G401 (cell line): ENCODE measurements at regions not wholly inside any gene's neighbourhood (a gene's known extent, or its start where the extent isn't known, plus 50 kb on each side); places are given as distances from the start of the nearest gene placed in this dataset.
"Not testable (repeated sequence)": the region's sequence is repeated elsewhere in the genome, so short reads cannot be mapped to it uniquely, and the experiment has no call there.

Source experiments
- DNase-seq: peaks from one replicate; pipeline ENCODE4 v3.0.0-alpha.2; 2015; ENCODE audit warnings: low spot score
- in situ Hi-C: cut with HindIII; loops from 2 replicates; pipeline ENCODE4 v1.10.0; 2016; ENCODE audit warnings: low sequenced_read_pairs, mixed read lengths

- DNase-seq, in situ Hi-C loops: not testable (repeated sequence)
Measured at GRCh38 chr14:27908484-27908883, 858.1 kb upstream of the FOXG1 start.

GRCh38 chr14:27916326-27916725, 850.3 kb upstream of the FOXG1 start:
- in situ Hi-C loops, result no loop called here
- no peak for DNase-seq

- no peak for DNase-seq
- in situ Hi-C loops, result no loop called here
Measured at GRCh38 chr14:27917896-27918295, 848.7 kb upstream of the FOXG1 start.

- DNase-seq, result no peak
- in situ Hi-C loops, result no loop called here
Measured at GRCh38 chr14:27927519-27927918, 839.1 kb upstream of the FOXG1 start.

- in situ Hi-C loops, result no loop called here
- DNase-seq, result no peak
Measured at GRCh38 chr14:27929797-27930347, 836.7 kb upstream of the FOXG1 start.

GRCh38 chr14:27938392-27938791, 828.2 kb upstream of the FOXG1 start:
- in situ Hi-C loops, result no loop called here
- no peak for DNase-seq

GRCh38 chr14:27945512-27945911, 821.1 kb upstream of the FOXG1 start:
- in situ Hi-C loops, result no loop called here
- DNase-seq, result no peak

- DNase-seq, result no peak
- in situ Hi-C loops, result no loop called here
Measured at GRCh38 chr14:27958757-27959156, 807.8 kb upstream of the FOXG1 start.

- DNase-seq, result no peak
- in situ Hi-C loops, result no loop called here
Measured at GRCh38 chr14:27995691-27996090, 770.9 kb upstream of the FOXG1 start.

- in situ Hi-C loops, result no loop called here
- no peak for DNase-seq
Measured at GRCh38 chr14:28001002-28001401, 765.6 kb upstream of the FOXG1 start.

- DNase-seq, result no peak
- in situ Hi-C loops, result no loop called here
Measured at GRCh38 chr14:28012629-28013415, 753.8 kb upstream of the FOXG1 start.

- in situ Hi-C loops, result no loop called here
- DNase-seq, result no peak
Measured at GRCh38 chr14:28020112-28020511, 746.5 kb upstream of the FOXG1 start.

GRCh38 chr14:28023853-28024252, 742.7 kb upstream of the FOXG1 start:
- in situ Hi-C loops, result no loop called here

GRCh38 chr14:28052251-28052650, 714.3 kb upstream of the FOXG1 start:
- DNase-seq, result no peak
- in situ Hi-C loops, result no loop called here

More at GRCh38 chr14:28023853-28024252, 742.7 kb upstream of the FOXG1 start:
- DNase-seq, result no peak

GRCh38 chr14:28055008-28055407, 711.6 kb upstream of the FOXG1 start:
- in situ Hi-C loops, result no loop called here

GRCh38 chr14:28057359-28058296, 709.0 kb upstream of the FOXG1 start:
- DNase-seq, result no peak
- in situ Hi-C loops, result no loop called here

More at GRCh38 chr14:28055008-28055407, 711.6 kb upstream of the FOXG1 start:
- DNase-seq, result no peak

- in situ Hi-C loops, result no loop called here
- DNase-seq, result no peak
Measured at GRCh38 chr14:28059254-28059653, 707.3 kb upstream of the FOXG1 start.

GRCh38 chr14:28061006-28061405, 705.6 kb upstream of the FOXG1 start:
- DNase-seq, result no peak
- in situ Hi-C loops, result no loop called here

GRCh38 chr14:28077021-28077420, 689.6 kb upstream of the FOXG1 start:
- no peak for DNase-seq
- in situ Hi-C loops, result no loop called here

- DNase-seq, result no peak
- in situ Hi-C loops, result no loop called here
Measured at GRCh38 chr14:28083389-28083788, 683.2 kb upstream of the FOXG1 start.
